ENCODE measurements at regions not wholly inside any gene's neighbourhood (a gene's known extent, or its start where the extent isn't known, plus 50 kb on each side); places are given as distances from the start of the nearest gene placed in this dataset.
A peak's percentile ranks its signal among the peaks of the same experiment; 100 is the strongest.

- H3K79me2 ChIP-seq (ENCODE audit: insufficient read depth, low read length), result no peaks in the 10 kb centered on the region
- H3K23me2 ChIP-seq (ENCODE audit: insufficient read length, low read depth, low read length, poor library complexity, severe bottlenecking), result no peaks in the 10 kb centered on the region
- no peak overlapping the region for H3K9ac ChIP-seq (ENCODE audit: extremely low read depth, insufficient read length, low read length)
- no peak overlapping the region for H3T11ph ChIP-seq (ENCODE audit: low read length)
- no peak for DNase-seq
- no peak overlapping the region for H3K4ac ChIP-seq (ENCODE audit: low read depth, low read length)
- H2AFZ ChIP-seq (ENCODE audit: low read length), result no peak overlapping the region
- H3K23ac ChIP-seq (ENCODE audit: insufficient read length, low read depth, low read length), result no peak overlapping the region
- WGBS (ENCODE audit: extremely low coverage, insufficient read length, low lambda C conversion rate), result no CpG with 5 or more reads among the region's 4 CpGs
- no peaks in the 10 kb centered on the region for H3K36me3 Mint-ChIP-seq (ENCODE audit: insufficient read depth in 1 of 3, low read depth in 3 of 3)
- H3K14ac ChIP-seq (ENCODE audit: insufficient read depth, low read length), result no peak overlapping the region
- peaks cover 12 to 14% of the 10 kb centered on the region in 2 experiments for H3K4me1 Mint-ChIP-seq
- no peak overlapping the region for H3K18ac ChIP-seq (ENCODE audit: insufficient read length, low read depth, low read length)
- no peak overlapping the region for H2BK5ac ChIP-seq (ENCODE audit: insufficient read length, low read length)
- H3K9me3 ChIP-seq (ENCODE audit: control insufficient read depth, low read depth, low read length), result no peaks in the 10 kb centered on the region
- no peaks in the 10 kb centered on the region for H3K79me1 ChIP-seq (ENCODE audit: insufficient read depth, low read depth, low read length, poor library complexity, severe bottlenecking)
- H3K9me3 Mint-ChIP-seq, result no peaks in the 10 kb centered on the region; a peak in 1 of 5 replicates
- no peak overlapping the region for H4K91ac ChIP-seq (ENCODE audit: insufficient read length, low read depth, low read length)
- H3K56ac ChIP-seq (ENCODE audit: insufficient read length, low read depth, low read length), result no peak overlapping the region
- H3K27me3 ChIP-seq (ENCODE audit: insufficient read depth, low read length), result no peaks in the 10 kb centered on the region
- H2BK20ac ChIP-seq (ENCODE audit: low read depth, low read length, poor library complexity, severe bottlenecking), result no peak overlapping the region
- H4K8ac ChIP-seq (replicated peaks; ENCODE audit: insufficient read length, low read depth, low read length), result no peak overlapping the region
- peaks cover 4% of the 10 kb centered on the region; the same call in 1 of the 2 replicates for H3K4me1 ChIP-seq (ENCODE audit: insufficient read depth, low read length)
- no peak overlapping the region for H4K5ac ChIP-seq (ENCODE audit: insufficient read length, low read depth, low read length)
- no peak overlapping the region for H2BK120ac ChIP-seq (ENCODE audit: low read depth, low read length, poor library complexity, severe bottlenecking)
- H2AK5ac ChIP-seq (ENCODE audit: insufficient read length, low read length), result no peak overlapping the region
- H3K27ac Mint-ChIP-seq, result 0 out of 7 replicates have a peak overlapping the region, but pooled peaks of 1 of the 3 experiments have one; percentile 2
- H4K20me1 ChIP-seq (ENCODE audit: control insufficient read depth, insufficient read depth, insufficient read length), result no peaks in the 10 kb centered on the region
- H2BK15ac ChIP-seq (ENCODE audit: low read depth, low read length), result no peak overlapping the region
- no peak overlapping the region for H3K27ac ChIP-seq (ENCODE audit: insufficient read length, low read depth, low read length)
- TF ChIP-seq CTCF (conservative IDR thresholded peaks at IDR 0.05), result no peak
- no peak overlapping the region for H3K4me2 ChIP-seq (ENCODE audit: insufficient read depth, insufficient read length, low read length)
- no peaks in the 10 kb centered on the region for H3K27me3 Mint-ChIP-seq (ENCODE audit: low read depth)
- H3K4me3 Mint-ChIP-seq, result no peak overlapping the region
- no peak overlapping the region for H2BK12ac ChIP-seq (ENCODE audit: insufficient read length, low read depth, low read length)
Observed at GRCh38 chr9:118665226-118665919, 703.9 kb downstream of the BRINP1 start.

All from H9 (cell line).